ENCODE measurements at regions not wholly inside any gene's neighbourhood (a gene's known extent, or its start where the extent isn't known, plus 50 kb on each side); places are given as distances from the start of the nearest gene placed in this dataset.

DNA sequence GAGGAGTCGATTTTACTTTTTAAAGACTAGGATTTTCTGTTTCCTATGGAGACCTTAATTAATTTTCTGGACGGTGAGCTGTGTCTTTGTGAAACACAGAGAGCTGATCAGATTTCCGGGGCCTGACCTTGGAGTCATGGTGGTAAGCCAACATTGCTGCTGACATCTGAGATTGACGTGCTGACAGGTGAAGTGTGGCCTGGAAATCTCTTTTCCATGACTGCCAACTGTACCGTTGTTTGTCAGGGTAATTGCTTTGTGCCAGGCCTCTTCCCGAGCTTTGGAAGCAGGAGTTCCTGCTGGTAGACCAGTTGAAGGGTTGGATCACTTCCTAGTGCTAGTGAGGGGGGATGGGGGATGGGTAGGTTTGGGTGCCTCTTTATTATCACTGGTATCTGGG, 71.2 kb downstream of the ADRA2A start:
- H3K4me1 ChIP-seq (ENCODE audit: control insufficient read depth, extremely low read depth, insufficient read depth, low read length): no peaks in the 10 kb centered on the region
- TF ChIP-seq EZH2 (IDR thresholded peaks at IDR 0.05; ENCODE audit: borderline replicate concordance, low read depth, low read length, severe bottlenecking): no peak
- TF ChIP-seq POLR2A (IDR thresholded peaks at IDR 0.05; ENCODE audit: low read depth, low read length): no peak
- TF ChIP-seq JUN (IDR thresholded peaks at IDR 0.05; ENCODE audit: borderline replicate concordance, insufficient read depth, insufficient read length, low read depth): no peak
- TF ChIP-seq, protein P1, sequence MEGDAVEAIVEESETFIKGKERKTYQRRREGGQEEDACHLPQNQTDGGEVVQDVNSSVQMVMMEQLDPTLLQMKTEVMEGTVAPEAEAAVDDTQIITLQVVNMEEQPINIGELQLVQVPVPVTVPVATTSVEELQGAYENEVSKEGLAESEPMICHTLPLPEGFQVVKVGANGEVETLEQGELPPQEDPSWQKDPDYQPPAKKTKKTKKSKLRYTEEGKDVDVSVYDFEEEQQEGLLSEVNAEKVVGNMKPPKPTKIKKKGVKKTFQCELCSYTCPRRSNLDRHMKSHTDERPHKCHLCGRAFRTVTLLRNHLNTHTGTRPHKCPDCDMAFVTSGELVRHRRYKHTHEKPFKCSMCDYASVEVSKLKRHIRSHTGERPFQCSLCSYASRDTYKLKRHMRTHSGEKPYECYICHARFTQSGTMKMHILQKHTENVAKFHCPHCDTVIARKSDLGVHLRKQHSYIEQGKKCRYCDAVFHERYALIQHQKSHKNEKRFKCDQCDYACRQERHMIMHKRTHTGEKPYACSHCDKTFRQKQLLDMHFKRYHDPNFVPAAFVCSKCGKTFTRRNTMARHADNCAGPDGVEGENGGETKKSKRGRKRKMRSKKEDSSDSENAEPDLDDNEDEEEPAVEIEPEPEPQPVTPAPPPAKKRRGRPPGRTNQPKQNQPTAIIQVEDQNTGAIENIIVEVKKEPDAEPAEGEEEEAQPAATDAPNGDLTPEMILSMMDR (IDR thresholded peaks at IDR 0.05; ENCODE audit: extremely low read depth in 1 of 2, insufficient read depth in 1 of 2, low read depth in 1 of 2, low read length in 2 of 2): no peak
- no peak for TF ChIP-seq MYC (IDR thresholded peaks at IDR 0.05; ENCODE audit: low read depth, low read length)
- no peak for TF ChIP-seq GATA2 (IDR thresholded peaks at IDR 0.05; ENCODE audit: insufficient read depth, insufficient read length, low read depth, low read length)
- no peak for TF ChIP-seq FOS (IDR thresholded peaks at IDR 0.05; ENCODE audit: borderline replicate concordance, insufficient read depth, low read length)
- no peak for TF ChIP-seq POLR2AphosphoS5 (IDR thresholded peaks at IDR 0.05; ENCODE audit: insufficient read depth, low read depth, low read length)
- TF ChIP-seq, protein P2, sequence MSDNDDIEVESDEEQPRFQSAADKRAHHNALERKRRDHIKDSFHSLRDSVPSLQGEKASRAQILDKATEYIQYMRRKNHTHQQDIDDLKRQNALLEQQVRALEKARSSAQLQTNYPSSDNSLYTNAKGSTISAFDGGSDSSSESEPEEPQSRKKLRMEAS (IDR thresholded peaks at IDR 0.05; ENCODE audit: insufficient read depth, insufficient read length): no peak
- ChIA-PET POLR2A (no interaction called here), CTCF (no interaction called here)
- no peaks in the 10 kb centered on the region for H3K9me1 ChIP-seq (replicated peaks; ENCODE audit: control insufficient read depth, extremely low read depth, insufficient read depth, low read length)
- no peaks in the 10 kb centered on the region for H4K20me1 ChIP-seq (replicated peaks; ENCODE audit: control insufficient read depth, extremely low read depth, insufficient read depth, low read length)
- intact Hi-C loops (cut with micrococcal nuclease) (no loop called here), dilution Hi-C loops (cut with MboI; ENCODE audit: extremely low pct_ligation_motif_present, low sequenced_read_pairs) (no loop called here)
- H3K4me2 ChIP-seq (ENCODE audit: insufficient read depth, low read length): no peak overlapping the region
- H3K79me2 ChIP-seq (ENCODE audit: control insufficient read depth, insufficient read depth, low read length): no peaks in the 10 kb centered on the region
- H2AFZ ChIP-seq (ENCODE audit: low read depth, low read length): no peak overlapping the region
- FAIRE-seq (no peak), DNase-seq (ENCODE audit: low read depth, low spot score) (no peak)
- no peak overlapping the region for H3K9ac ChIP-seq (replicated peaks; ENCODE audit: extremely low read depth, insufficient read depth, low read length)
- no peaks in the 10 kb centered on the region for H3K9me3 ChIP-seq (replicated peaks; ENCODE audit: control insufficient read depth, insufficient read depth, low read length)
- no peak overlapping the region for H3K27ac ChIP-seq (ENCODE audit: insufficient read depth, low read depth, low read length)
- H3K36me3 ChIP-seq (ENCODE audit: control insufficient read depth in 2 of 2, extremely low read depth in 1 of 2, insufficient read depth in 2 of 2, low read length in 2 of 2): no peaks in the 10 kb centered on the region
- BruUV-seq (replicated peaks): no TSS peak
- H3K27me3 ChIP-seq (ENCODE audit: control insufficient read depth in 2 of 2, insufficient read depth in 2 of 2, low read length in 2 of 2): no peaks in the 10 kb centered on the region
- H3K4me3 ChIP-seq (replicated peaks in 1 of 3; ENCODE audit: insufficient read depth in 1 of 3, low read depth in 1 of 3, low read length in 3 of 3): no peak overlapping the region

Data from endothelial cell of umbilical vein (primary cell).